Fibroblast of skin of back (primary cell): ENCODE measurements at regions not wholly inside any gene's neighbourhood (a gene's known extent, or its start where the extent isn't known, plus 50 kb on each side); places are given as distances from the start of the nearest gene placed in this dataset.
"Not testable (repeated sequence)": the region's sequence is repeated elsewhere in the genome, so short reads cannot be mapped to it uniquely, and the experiment has no call there.

Source experiments
- DNase-seq: peaks from one replicate; pipeline ENCODE4 v3.0.0-alpha.2; 2013

- DNase-seq = no peak
These were observed 108.1 kb downstream of the ZFAND4 start for GRCh38 chr10:45564303-45564959.

GRCh38 chr10:45561952-45562351, 110.6 kb downstream of the ZFAND4 start:
- DNase-seq = no peak

DNA sequence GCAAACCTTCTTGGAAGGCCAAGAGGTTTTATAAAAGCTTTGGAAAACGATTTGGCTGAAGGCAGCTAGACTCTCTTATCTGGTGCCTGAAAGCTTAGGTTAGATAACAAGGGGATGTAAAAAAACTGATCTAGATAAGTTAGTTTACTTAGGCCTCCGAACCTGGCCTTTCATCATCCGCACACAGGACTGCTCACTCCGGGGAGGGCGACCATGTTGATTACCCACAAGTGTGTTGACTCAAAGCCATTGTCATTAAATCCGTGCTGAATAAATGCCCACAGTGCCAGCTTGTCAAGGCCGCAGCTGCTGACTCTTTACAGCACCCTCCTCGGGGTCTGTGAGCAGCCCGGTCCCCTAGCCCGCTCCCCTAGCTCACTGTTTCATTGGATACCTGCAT, 112.3 kb downstream of the ZFAND4 start:
- no peak for DNase-seq

GRCh38 chr10:45558425-45558824, 114.1 kb downstream of the ZFAND4 start:
- no peak for DNase-seq

DNA sequence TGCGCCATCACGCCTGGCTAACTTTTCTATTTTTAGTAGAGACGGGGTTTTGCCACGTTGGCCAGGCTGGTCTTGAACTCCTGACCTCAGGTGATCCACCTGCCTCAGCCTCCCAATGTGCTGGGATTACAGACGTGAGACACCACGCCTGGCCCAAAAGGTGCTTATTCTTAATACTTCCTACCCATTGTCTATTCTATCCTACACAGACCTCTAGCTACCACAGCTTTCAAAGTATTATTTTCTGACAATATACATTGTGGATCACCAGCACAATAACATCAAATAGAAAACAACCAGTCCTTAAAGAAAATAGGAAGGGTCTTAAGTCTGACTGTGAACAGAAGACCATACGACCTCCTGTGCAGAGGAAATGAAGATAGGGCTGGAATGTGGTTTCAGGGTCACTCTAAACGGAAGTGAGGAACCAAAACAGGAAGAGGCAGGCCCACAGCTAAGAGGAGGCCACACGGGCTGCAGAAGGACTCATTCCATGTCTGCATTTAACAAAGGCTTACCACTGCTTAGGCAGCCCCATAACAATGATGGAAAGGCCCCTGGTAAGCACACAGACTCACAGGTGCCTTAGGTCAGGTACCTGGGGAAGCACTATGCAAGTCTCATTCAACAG, 115.2 kb downstream of the ZFAND4 start:
- no peak for DNase-seq

- no peak for DNase-seq
These were observed 116.8 kb downstream of the ZFAND4 start for GRCh38 chr10:45555795-45556194.

DNA sequence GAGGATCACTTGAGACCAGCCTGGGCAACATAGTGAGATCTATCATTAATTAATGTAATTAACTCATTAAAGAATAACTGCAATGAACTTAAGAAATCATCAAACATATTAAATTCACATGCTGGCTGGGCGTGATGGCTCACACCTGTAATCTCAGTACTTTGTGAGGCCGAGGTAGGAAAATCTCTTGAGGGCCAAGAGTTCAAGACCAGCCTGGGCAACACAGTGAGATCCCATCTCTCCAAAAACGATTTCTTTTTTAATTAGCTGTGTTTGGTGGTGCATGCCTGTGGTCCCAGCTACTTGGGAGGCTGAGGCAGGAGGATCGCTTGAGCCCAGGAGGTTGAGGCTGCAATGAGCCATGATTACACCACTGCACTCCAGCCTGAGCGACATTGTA, 117.2 kb downstream of the ZFAND4 start:
- DNase-seq = not testable (repeated sequence)

DNA sequence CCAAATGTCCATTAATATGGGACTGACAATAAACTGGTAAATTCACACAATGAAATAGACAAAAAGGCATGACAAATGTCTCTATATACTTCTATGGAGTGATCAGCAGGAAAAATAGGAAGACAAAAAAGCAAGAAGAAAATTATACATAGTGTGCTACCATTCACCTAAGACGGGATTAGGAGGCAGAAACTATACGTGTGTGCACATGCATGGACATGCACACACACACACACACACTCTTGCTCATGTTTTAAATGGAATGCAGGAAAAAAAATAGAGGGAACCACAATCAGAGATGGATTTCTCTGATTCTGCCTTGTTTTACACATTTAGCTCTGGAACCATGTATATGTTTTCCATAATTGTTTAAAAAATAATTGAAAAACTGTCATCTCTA, 119.0 kb downstream of the ZFAND4 start:
- DNase-seq = no peak

GRCh38 chr10:45553155-45553554, 119.4 kb downstream of the ZFAND4 start:
- no peak for DNase-seq

DNA sequence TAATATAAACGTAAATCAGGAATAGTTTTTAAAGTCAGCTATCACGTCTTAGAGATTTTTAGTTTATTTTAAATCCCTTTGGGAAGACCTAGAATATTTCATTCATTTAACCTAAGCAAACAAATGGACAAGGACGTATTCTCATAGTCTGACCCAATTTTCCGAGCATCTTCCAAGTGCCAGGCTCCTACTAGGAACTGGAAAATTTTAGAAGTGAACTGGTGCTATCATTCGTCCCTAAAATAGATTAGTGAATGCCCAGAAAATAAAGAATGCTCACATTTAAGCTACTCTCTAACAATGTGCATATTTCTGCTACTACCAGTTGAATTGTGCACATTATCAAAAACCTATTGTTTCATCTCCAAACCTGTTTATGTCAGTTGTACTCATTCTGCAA, 120.1 kb downstream of the ZFAND4 start:
- no peak for DNase-seq

GRCh38 chr10:45550903-45551786, 121.4 kb downstream of the ZFAND4 start:
- no peak for DNase-seq

DNA sequence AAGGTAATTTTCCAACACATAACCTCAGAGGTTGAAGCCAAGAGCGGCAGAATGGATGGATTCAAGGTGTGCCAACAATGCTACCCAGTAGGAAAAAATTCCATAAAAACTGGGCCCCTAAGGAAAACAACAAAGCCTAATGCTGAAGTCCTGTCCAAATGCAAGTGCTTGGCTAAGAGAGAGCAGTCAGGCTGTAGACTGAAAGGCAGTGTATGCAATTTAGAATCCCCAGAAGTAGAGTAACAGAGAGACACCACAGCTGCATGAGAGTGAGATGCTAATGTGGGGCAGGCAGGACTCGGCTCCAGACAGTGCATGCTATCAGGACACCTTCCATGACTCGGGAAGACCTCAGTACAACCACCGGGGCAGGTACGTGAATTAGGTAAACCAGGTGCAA, 124.5 kb downstream of the ZFAND4 start:
- DNase-seq = no peak

- DNase-seq = no peak
These were observed 125.4 kb downstream of the ZFAND4 start for GRCh38 chr10:45547207-45547606.

GRCh38 chr10:45545150-45545549, 127.4 kb downstream of the ZFAND4 start:
- no peak for DNase-seq

GRCh38 chr10:45544191-45544590, 128.4 kb downstream of the ZFAND4 start:
- no peak for DNase-seq

DNA sequence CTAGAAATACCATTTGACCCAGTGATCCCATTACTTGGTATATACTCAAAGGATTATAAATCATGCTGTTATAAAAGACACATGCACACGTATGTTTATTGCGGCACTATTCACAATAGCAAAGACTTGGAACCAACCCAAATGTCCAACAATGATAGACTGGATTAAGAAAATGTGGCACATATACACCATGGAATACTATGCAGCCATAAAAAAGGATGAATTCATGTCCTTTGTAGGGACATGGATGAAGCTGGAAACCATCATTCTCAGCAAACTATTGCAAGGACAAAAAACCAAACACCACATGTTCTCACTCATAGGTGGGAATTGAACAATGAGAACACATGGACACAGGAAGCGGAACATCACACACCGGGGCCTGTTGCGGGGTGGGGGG, 131.5 kb downstream of the ZFAND4 start:
- not testable (repeated sequence) for DNase-seq

DNA sequence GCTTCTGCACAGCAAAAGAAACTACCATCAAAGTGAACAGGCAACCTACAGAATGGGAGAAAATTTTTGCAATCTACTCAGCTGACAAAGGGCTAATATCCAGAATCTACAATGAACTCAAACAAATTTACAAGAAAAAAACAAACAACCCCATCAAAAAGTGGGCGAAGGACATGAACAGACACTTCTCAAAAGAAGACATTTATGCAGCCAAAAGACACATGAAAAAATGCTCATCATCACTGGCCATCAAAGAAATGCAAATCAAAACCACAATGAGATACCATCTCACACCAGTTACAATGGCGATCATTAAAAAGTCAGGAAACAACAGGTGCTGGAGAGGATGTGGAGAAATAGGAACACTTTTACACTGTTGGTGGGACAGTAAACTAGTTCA, 132.0 kb downstream of the ZFAND4 start:
- DNase-seq = not testable (repeated sequence)

DNA sequence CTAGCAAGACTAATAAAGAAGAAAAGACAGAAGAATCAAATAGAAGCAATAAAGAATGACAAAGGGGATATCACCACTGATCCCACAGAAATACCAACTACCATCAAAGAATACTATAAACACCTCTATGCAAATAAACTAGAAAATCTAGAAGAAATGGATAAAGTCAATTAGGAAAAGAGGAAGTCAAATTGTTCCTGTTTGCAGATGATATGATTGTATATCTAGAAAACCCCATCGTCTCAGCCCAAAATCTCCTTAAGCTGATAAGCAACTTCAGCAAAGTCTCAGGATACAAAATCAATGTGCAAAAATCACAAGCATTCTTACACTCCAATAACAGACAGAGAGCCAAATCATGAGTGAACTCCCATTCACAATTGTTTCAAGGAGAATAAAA, 133.0 kb downstream of the ZFAND4 start:
- DNase-seq = not testable (repeated sequence)

DNA sequence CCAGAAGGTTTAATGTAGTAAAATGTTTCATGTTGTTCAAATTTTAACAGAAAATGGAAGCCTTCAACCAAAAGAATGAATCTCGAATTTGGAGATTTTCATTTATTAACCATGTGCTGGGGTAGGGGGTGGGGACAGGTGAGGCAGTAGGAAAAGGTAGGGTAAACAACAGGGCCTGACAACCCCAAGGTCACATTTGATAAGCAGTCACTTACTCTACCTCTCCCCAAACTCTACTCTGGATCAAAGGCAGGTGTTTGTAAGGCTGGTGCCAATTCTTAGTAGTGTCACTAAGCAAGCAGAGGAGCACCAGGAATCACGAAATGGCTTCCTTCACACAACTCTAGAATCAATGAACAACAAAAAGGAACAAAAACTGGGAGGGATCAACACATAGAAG, 138.0 kb downstream of the ZFAND4 start:
- no peak for DNase-seq

DNA sequence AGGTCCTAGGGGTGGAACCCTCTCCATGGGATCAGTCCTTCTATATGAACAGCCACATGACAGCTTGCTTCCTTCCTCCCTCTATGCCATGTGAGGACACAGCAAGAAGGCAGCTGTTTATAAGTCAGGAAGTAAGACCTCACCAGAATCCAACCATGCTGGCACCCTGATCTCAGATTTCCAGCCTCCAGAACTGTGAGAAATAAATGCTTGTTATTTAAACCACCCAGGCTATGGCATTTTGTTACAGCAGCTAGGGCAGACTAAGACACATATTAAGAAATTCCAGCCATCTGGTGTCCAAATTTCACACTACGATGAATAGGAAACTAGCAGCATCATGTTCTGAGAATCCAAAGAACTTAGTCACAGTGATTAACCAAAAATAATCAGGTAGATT, 140.1 kb downstream of the ZFAND4 start:
- no peak for DNase-seq

GRCh38 chr10:45526309-45526905, 146.2 kb downstream of the ZFAND4 start:
- DNase-seq = no peak

DNA sequence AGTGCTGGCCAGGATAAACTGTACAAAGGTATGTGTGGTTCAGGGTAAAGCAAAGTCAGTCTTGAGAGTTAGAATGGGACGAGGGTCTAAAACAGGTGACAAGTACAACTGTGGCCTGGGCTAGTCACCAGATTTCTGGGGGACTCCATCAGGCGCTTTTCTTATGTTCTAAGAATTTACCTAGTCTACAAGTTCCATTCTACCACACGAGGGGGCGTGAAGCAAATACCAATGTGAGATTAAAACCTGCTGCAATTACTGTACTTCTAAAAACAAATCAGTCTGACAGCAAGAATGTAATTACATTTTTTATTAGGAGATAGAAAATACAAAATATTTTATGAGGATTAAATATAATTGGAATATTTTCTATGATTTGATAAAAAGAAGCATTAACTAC, 146.5 kb downstream of the ALOX5 start:
- DNase-seq = no peak

DNA sequence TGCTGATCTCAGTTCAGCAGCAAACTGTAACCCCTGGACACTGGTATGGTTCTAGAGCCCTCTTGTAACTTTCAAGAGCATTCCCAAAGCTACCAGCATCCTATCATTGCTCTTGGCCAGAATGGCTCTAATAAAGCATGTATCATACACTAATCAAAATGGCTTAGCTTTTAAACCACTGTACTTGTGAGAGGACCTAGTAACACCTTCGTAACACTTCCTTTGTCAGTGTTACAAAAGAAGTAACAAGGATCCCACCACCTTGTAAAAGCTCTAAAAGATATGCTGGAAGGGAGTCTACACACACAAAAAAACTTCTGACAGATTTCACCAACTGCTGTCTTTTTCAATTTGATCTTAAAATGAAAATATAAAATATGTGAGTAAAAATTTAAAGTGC, 144.7 kb downstream of the ALOX5 start:
- no peak for DNase-seq
